ENCODE measurements at regions not wholly inside any gene's neighbourhood (a gene's known extent, or its start where the extent isn't known, plus 50 kb on each side); places are given as distances from the start of the nearest gene placed in this dataset.
A peak's percentile ranks its signal among the peaks of the same experiment; 100 is the strongest.

GRCh38 chr1:195520757-195521156, 1087.5 kb downstream of the KCNT2 start:
- ChIA-PET CTCF (no interaction called here), POLR2A (no interaction called here), RAD21 (ENCODE audit: unreplicated experiment) (no interaction called here), SMC1A (ENCODE audit: uncharacterized antibody, unreplicated experiment) (no interaction called here)
- Histone ChIP-seq H3K4me3 (no peak overlapping the region), H3K4me1 (ENCODE audit: control insufficient read depth, insufficient read depth, low read length) (no peaks in the 10 kb centered on the region), H3K9me3 (replicated peaks; ENCODE audit: control insufficient read depth, insufficient read depth, low read length) (no peaks in the 10 kb centered on the region), H4K20me1 (ENCODE audit: control insufficient read depth, insufficient read depth) (no peaks in the 10 kb centered on the region), H3K27ac (ENCODE audit: control insufficient read depth, insufficient read depth) (no peak overlapping the region), H3K9ac (ENCODE audit: control insufficient read depth, insufficient read depth, low read length) (no peak overlapping the region), H3K79me2 (ENCODE audit: control insufficient read depth, insufficient read depth, low read length) (no peaks in the 10 kb centered on the region), H2AFZ (ENCODE audit: control insufficient read depth, low read depth, low read length) (no peak overlapping the region), H3K4me2 (ENCODE audit: control insufficient read depth, insufficient read depth) (no peak overlapping the region), H3K27me3 (replicated peaks in 1 of 2; ENCODE audit: control insufficient read depth in 2 of 2, insufficient read depth in 2 of 2, low read length in 1 of 2) (no peaks in the 10 kb centered on the region), H3K36me3 (ENCODE audit: control insufficient read depth in 2 of 2, insufficient read depth in 2 of 2, low read length in 1 of 2) (no peaks in the 10 kb centered on the region)
- ATAC-seq (no peak), FAIRE-seq (no peak), DNase-seq (ENCODE audit: low read depth, low spot score) (no peak)
- BruUV-seq (replicated peaks), result no TSS peak
- in situ Hi-C loops (cut with MboI), result no loop called here
- 17% methylated on average over 3 of the region's 3 CpGs for WGBS (ENCODE audit: insufficient coverage, insufficient replicate concordance, low lambda C conversion rate, missing lambda C conversion rate)
- TF ChIP-seq TARDBP (IDR thresholded peaks at IDR 0.05; ENCODE audit: borderline replicate concordance) (no peak), RUNX3 (IDR thresholded peaks at IDR 0.05; ENCODE audit: low read length) (peak; percentile 32; the same call in 1 of the 2 replicates), CBX3 (IDR thresholded peaks at IDR 0.05; ENCODE audit: borderline replicate concordance, low read depth) (no peak)
- intact Hi-C loops (cut with micrococcal nuclease; ENCODE audit: unreplicated experiment), result no loop called here

DNA sequence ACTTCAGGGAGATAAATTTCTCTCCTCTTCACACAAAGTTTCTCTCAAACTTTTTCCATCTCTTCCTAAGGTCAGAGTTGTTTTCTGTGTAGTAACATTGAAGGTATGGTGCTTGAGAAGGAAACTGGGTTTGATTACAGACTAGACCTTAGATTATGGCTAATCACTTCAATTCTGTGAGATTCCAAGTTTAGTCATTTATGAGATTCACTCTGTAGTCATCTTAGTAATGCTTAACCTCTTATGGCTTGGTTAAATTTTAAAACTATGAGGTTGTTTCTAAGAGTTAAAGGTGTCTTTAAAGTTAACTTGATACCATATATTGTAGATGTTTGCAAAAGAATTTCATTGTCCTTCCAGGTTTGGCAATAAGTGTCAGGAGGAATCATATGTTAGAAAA, 1092.2 kb downstream of the KCNT2 start:
- H3K79me2 ChIP-seq (ENCODE audit: control insufficient read depth, insufficient read depth, low read length), result no peaks in the 10 kb centered on the region
- ChIA-PET SMC1A (ENCODE audit: uncharacterized antibody, unreplicated experiment) (no interaction called here), POLR2A (no interaction called here), RAD21 (ENCODE audit: unreplicated experiment) (no interaction called here), CTCF (no interaction called here)
- BruUV-seq (replicated peaks), result no TSS peak
- H3K36me3 ChIP-seq (ENCODE audit: control insufficient read depth in 2 of 2, insufficient read depth in 2 of 2, low read length in 1 of 2), result no peaks in the 10 kb centered on the region
- in situ Hi-C loops (cut with MboI) (no loop called here), intact Hi-C loops (cut with micrococcal nuclease; ENCODE audit: unreplicated experiment) (no loop called here)
- H3K4me2 ChIP-seq (ENCODE audit: control insufficient read depth, insufficient read depth), result no peak overlapping the region
- H4K20me1 ChIP-seq (ENCODE audit: control insufficient read depth, insufficient read depth), result no peaks in the 10 kb centered on the region
- ATAC-seq (no peak), DNase-seq (ENCODE audit: low read depth, low spot score) (no peak), FAIRE-seq (no peak)
- H3K4me1 ChIP-seq (ENCODE audit: control insufficient read depth, insufficient read depth, low read length), result no peaks in the 10 kb centered on the region
- no peaks in the 10 kb centered on the region for H3K9me3 ChIP-seq (replicated peaks; ENCODE audit: control insufficient read depth, insufficient read depth, low read length)
- no peak overlapping the region for H3K9ac ChIP-seq (ENCODE audit: control insufficient read depth, insufficient read depth, low read length)
- TF ChIP-seq PAX5 (IDR thresholded peaks at IDR 0.05; ENCODE audit: borderline replicate concordance, low read depth, low read length), result no peak
- no peaks in the 10 kb centered on the region for H3K27me3 ChIP-seq (replicated peaks in 1 of 2; ENCODE audit: control insufficient read depth in 2 of 2, insufficient read depth in 2 of 2, low read length in 1 of 2)
- no peak overlapping the region for H2AFZ ChIP-seq (ENCODE audit: control insufficient read depth, low read depth, low read length)
- no peak overlapping the region for H3K27ac ChIP-seq (ENCODE audit: control insufficient read depth, insufficient read depth)
- H3K4me3 ChIP-seq, result no peak overlapping the region
